PFSK-1 (cell line): ENCODE measurements at regions not wholly inside any gene's neighbourhood (a gene's known extent, or its start where the extent isn't known, plus 50 kb on each side); places are given as distances from the start of the nearest gene placed in this dataset.

ENCODE experiments used
- FOXP2 ChIP-seq: optimal IDR thresholded peaks from 2 replicates; pipeline ENCODE3; 2011; ENCODE audit warnings: borderline replicate concordance, control low read depth, inconsistent platforms; ENCODE audit not compliant: insufficient read depth; ENCODE audit errors: extremely low read length, extremely low read depth
- POLR2AphosphoS5 ChIP-seq: IDR thresholded peaks from 2 replicates; pipeline ENCODE4 v1.6.1; 2012; ENCODE audit warnings: low read depth, mild to moderate bottlenecking, control low read depth, low read length, moderate library complexity
- REST ChIP-seq, 2 experiments: IDR thresholded peaks; 2 replicates each; pipeline versions ENCODE4 v1.6.1 to v1.8.0; 2011 to 2012; ENCODE audit warnings: low read depth in 2 of 2, low read length in 2 of 2, control low read depth in 1 of 2, inconsistent platforms in 1 of 2, mild to moderate bottlenecking in 1 of 2, moderate library complexity in 1 of 2; ENCODE audit not compliant: insufficient read depth in 1 of 2
- SIN3A ChIP-seq: IDR thresholded peaks from 2 replicates; pipeline ENCODE4 v1.6.1; 2012; ENCODE audit warnings: mild to moderate bottlenecking, low read length, moderate library complexity, borderline replicate concordance; ENCODE audit not compliant: insufficient read depth
- TAF1 ChIP-seq: IDR thresholded peaks from 2 replicates; pipeline ENCODE4 v1.6.1; 2012; ENCODE audit warnings: low read length, control low read depth, borderline replicate concordance; ENCODE audit not compliant: insufficient read depth

GRCh38 chr12:93137656-93138612 lies 208.8 kb upstream of the EEA1 start:
- TF ChIP-seq POLR2AphosphoS5 (no peak), REST (IDR thresholded peaks at IDR 0.05; ENCODE audit: insufficient read depth in 1 of 2, low read depth in 2 of 2, low read length in 2 of 2) (no peak), TAF1 (no peak), SIN3A (no peak), FOXP2 (no peak)
